Esophagus muscularis mucosa (tissue), 4 donors: ENCODE measurements at regions not wholly inside any gene's neighbourhood (a gene's known extent, or its start where the extent isn't known, plus 50 kb on each side); places are given as distances from the start of the nearest gene placed in this dataset.

ENCODE experiments used
- DNase-seq: peaks from one replicate; pipeline ENCODE4 v3.0.0-alpha.2; 2017; ENCODE audit errors: extremely low spot score
- H3K27ac ChIP-seq, 4 donors: fragments of 200-600 bp; sonication (generic); replicated peaks in 1 of 4; 1 replicate in 3 of 4; 2 replicates in 1 of 4; pipeline ENCODE4 v1.5.1; 2016 to 2019; ENCODE audit warnings: mild to moderate bottlenecking in 1 of 4
- H3K27me3 ChIP-seq, 4 donors: fragments of 200-600 bp; sonication (generic); one replicate each; pipeline versions ENCODE4 v1.5.1 to v1.6.0; 2016 to 2019
- H3K36me3 ChIP-seq, 4 donors: fragments of 200-600 bp; sonication (generic); one replicate each; pipeline ENCODE4 v1.5.1; 2016 to 2019
- H3K4me1 ChIP-seq, 4 donors: fragments of 200-600 bp; sonication (generic); one replicate each; pipeline ENCODE4 v1.5.1; 2016 to 2019
- H3K4me3 ChIP-seq, 4 donors: fragments of 200-600 bp; sonication (generic); 1 replicate in 2 of 4; 2 replicates in 2 of 4; pipeline ENCODE4 v1.5.1; 2016 to 2019; ENCODE audit warnings: mild to moderate bottlenecking in 4 of 4, moderate library complexity in 1 of 4
- H3K9me3 ChIP-seq, 4 donors: fragments of 200-600 bp; sonication (generic); 1 replicate in 3 of 4; 2 replicates in 1 of 4; pipeline ENCODE4 v1.5.1; 2016 to 2019
- EP300 ChIP-seq: sonication (generic); formaldehyde crosslinking; IDR thresholded peaks from one replicate; pipeline ENCODE4 v1.6.1; 2017; ENCODE audit warnings: antibody characterized with exemption
- POLR2A ChIP-seq: fragments of 450-650 bp; IDR thresholded peaks from one replicate; pipeline ENCODE4 v1.6.1; 2017; ENCODE audit warnings: antibody characterized with exemption, moderate library complexity, mild to moderate bottlenecking, low read depth
- POLR2AphosphoS5 ChIP-seq, 2 donors: sonication (generic); formaldehyde crosslinking; IDR thresholded peaks; one replicate each; pipeline ENCODE4 v1.6.1; 2017; ENCODE audit warnings: antibody characterized with exemption in 2 of 2
- WGBS: methylation state at CpG from one replicate; pipeline ENCODE4 v1.1.5; 2018; 5-methylcytosine and 5-hydroxymethylcytosine counted together
- intact Hi-C: fragments of 100-400 bp; cut with DNase I; formaldehyde crosslinking; loops from one replicate; pipeline ENCODE4 v1.15.1; 2023
- TF ChIP-seq, protein P1 (sequence below), 3 experiments: fragments of 200-600 bp in 2 of 3; fragments of 450-650 bp in 1 of 3; sonication (generic) in 2 of 3; IDR thresholded peaks; one replicate each; pipeline ENCODE4 v1.5.1; 2017 to 2019; ENCODE audit warnings: antibody characterized with exemption in 3 of 3, mild to moderate bottlenecking in 2 of 3, moderate library complexity in 1 of 3

GRCh38 chr20:1828786-1829131 is 66.4 kb upstream of the SIRPA start:
- no peaks in the 10 kb centered on the region for H3K36me3 ChIP-seq
- 76% methylated on average over 1 of the region's 1 CpG for WGBS
- H3K27me3 ChIP-seq: no peaks in the 10 kb centered on the region
- DNase-seq: no peak
- peaks cover 13 to 27% (median 16%) of the 10 kb centered on the region in 4 donors for H3K4me1 ChIP-seq
- no peak overlapping the region for H3K27ac ChIP-seq
- no peak overlapping the region for H3K4me3 ChIP-seq
- TF ChIP-seq EP300: no peak
- TF ChIP-seq POLR2A: no peak
- TF ChIP-seq, protein P1, sequence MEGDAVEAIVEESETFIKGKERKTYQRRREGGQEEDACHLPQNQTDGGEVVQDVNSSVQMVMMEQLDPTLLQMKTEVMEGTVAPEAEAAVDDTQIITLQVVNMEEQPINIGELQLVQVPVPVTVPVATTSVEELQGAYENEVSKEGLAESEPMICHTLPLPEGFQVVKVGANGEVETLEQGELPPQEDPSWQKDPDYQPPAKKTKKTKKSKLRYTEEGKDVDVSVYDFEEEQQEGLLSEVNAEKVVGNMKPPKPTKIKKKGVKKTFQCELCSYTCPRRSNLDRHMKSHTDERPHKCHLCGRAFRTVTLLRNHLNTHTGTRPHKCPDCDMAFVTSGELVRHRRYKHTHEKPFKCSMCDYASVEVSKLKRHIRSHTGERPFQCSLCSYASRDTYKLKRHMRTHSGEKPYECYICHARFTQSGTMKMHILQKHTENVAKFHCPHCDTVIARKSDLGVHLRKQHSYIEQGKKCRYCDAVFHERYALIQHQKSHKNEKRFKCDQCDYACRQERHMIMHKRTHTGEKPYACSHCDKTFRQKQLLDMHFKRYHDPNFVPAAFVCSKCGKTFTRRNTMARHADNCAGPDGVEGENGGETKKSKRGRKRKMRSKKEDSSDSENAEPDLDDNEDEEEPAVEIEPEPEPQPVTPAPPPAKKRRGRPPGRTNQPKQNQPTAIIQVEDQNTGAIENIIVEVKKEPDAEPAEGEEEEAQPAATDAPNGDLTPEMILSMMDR (IDR thresholded peaks at IDR 0.05): no peak
- no peak for TF ChIP-seq POLR2AphosphoS5 (IDR thresholded peaks at IDR 0.05)
- intact Hi-C loops: no loop called here
- peaks cover 0 to 4% (median 0%) of the 10 kb centered on the region in 4 donors for H3K9me3 ChIP-seq

DNA sequence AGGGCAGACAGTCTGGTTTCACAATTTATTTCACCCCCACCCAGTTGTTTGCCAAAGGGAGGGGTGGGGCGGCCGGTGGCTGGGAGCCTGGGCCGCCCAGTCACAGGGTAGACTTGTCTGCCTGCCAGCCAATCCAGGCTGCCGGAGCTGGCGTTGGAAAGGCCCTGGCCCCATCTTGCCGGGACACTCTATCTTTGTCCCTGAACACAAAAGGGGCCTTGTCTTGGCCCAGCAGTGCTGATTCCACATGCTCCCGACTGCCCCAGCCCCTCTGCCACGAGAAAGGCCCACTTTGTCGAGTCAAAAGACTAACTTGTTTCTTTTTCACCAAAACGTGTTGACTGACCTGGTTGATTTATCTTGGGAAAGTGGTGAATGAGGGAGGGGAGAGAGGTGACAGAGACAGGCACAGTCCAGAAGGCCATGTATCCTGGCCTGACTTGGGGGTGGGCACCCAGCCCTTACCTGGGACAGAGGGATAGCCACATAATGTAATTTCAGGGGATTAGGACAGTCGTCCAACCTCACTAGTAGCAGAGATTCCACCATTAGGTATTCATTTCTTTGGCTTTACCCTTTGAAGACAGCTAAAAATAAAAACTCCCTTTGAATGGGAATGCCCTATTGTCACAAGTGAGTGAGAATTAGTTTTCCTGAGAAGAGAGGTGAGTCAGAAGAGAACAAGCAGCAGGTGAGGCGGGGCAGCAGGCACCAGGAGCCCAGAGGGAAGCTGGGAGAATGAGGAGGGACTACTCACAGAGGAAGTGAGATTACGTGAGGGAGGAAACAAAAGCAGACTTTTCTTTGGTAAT is 67.0 kb upstream of the SIRPA start:
- H3K27ac ChIP-seq: peak overlapping the region in 1 of 4 donors; percentile 29
- H3K36me3 ChIP-seq: no peaks in the 10 kb centered on the region
- H3K9me3 ChIP-seq: peaks cover 0 to 9% (median 2%) of the 10 kb centered on the region in 4 donors
- no peak for DNase-seq
- no peak overlapping the region for H3K4me3 ChIP-seq
- peaks cover 13 to 27% (median 17%) of the 10 kb centered on the region in 4 donors for H3K4me1 ChIP-seq
- H3K27me3 ChIP-seq: no peaks in the 10 kb centered on the region
- TF ChIP-seq POLR2A: no peak
- TF ChIP-seq POLR2AphosphoS5 (IDR thresholded peaks at IDR 0.05): no peak
- TF ChIP-seq EP300: no peak
- 66% methylated on average over 10 of the region's 13 CpGs for WGBS
- intact Hi-C loops: no loop called here

- intact Hi-C loops: no loop called here
- Histone ChIP-seq H3K4me3 (no peak overlapping the region), H3K36me3 (no peaks in the 10 kb centered on the region), H3K27ac (no peak overlapping the region), H3K9me3 (peaks cover 0 to 13% (median 5%) of the 10 kb centered on the region in 4 donors), H3K27me3 (no peaks in the 10 kb centered on the region), H3K4me1 (peaks cover 13 to 27% (median 17%) of the 10 kb centered on the region in 4 donors)
- no peak for DNase-seq
- TF ChIP-seq POLR2A (no peak), POLR2AphosphoS5 (IDR thresholded peaks at IDR 0.05) (no peak), EP300 (no peak)
- TF ChIP-seq, protein P1 (IDR thresholded peaks at IDR 0.05): no peak
- WGBS: 88% methylated on average over 5 of the region's 5 CpGs
These were observed 67.7 kb upstream of the SIRPA start for GRCh38 chr20:1827510-1827973.

DNA sequence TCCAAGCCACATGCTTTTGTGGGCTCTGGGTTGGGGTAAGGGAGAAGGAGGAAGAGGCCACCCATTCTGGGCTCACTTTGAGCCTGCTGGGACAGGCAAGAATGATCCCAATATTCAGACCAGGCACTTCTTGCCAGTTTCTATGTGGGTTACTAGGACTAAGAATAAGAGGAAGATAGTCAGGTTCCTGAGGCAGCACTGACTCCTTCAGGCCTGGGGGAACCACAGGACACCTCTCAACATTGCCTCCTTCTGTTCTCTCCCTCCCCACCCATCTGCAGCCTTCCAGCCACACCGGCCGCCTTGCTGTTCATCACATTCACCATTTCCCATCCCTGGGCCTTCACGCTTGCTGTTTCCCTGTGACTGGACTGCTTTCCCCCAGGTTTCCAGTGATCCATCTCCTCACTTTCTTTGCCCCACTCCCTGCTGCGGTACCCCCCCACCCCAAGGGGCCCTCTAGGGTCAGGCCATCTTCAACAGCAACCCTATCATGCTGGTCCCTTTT is 69.2 kb upstream of the SIRPA start:
- no peaks in the 10 kb centered on the region for H3K36me3 ChIP-seq
- H3K27ac ChIP-seq: no peak overlapping the region
- DNase-seq: no peak
- intact Hi-C loops: no loop called here
- H3K27me3 ChIP-seq: no peaks in the 10 kb centered on the region
- H3K9me3 ChIP-seq: peaks cover 0 to 19% (median 5%) of the 10 kb centered on the region in 4 donors
- H3K4me3 ChIP-seq: no peak overlapping the region
- peaks cover 13 to 27% (median 17%) of the 10 kb centered on the region in 4 donors for H3K4me1 ChIP-seq
- WGBS: 91% methylated on average over 4 of the region's 4 CpGs
- TF ChIP-seq POLR2AphosphoS5 (IDR thresholded peaks at IDR 0.05): no peak
- no peak for TF ChIP-seq POLR2A
- TF ChIP-seq EP300: no peak
- TF ChIP-seq, protein P1 (IDR thresholded peaks at IDR 0.05): no peak

DNA sequence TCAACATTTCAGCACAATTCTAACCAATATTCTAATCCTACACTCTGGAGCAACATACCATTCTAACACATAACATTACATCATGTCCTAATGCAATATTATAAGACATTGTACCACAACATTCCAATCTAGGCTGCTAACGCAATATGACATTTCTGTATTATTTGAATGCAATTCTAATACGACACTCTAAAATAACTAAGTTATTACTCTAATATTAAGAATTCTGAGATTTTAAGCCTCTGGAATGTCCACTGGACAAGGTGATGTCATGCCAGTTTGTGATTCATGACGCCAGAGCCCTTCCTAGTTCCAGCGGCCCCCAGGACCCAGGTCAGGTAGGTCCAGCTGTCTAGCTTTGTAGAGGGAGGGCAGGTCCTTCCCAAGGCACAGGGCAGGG is 69.7 kb upstream of the SIRPA start:
- peaks cover 8 to 22% (median 13%) of the 10 kb centered on the region in 4 donors for H3K4me1 ChIP-seq
- H3K27me3 ChIP-seq: no peaks in the 10 kb centered on the region
- TF ChIP-seq, protein P1 (IDR thresholded peaks at IDR 0.05): no peak
- TF ChIP-seq POLR2AphosphoS5 (IDR thresholded peaks at IDR 0.05): no peak
- no peak overlapping the region for H3K4me3 ChIP-seq
- WGBS: 85% methylated on average over 4 of the region's 4 CpGs
- H3K27ac ChIP-seq: no peak overlapping the region
- H3K9me3 ChIP-seq: peaks cover 0 to 19% (median 5%) of the 10 kb centered on the region in 4 donors
- intact Hi-C loops: no loop called here
- no peak for DNase-seq
- no peaks in the 10 kb centered on the region for H3K36me3 ChIP-seq
